MG63 (cell line): ENCODE measurements at regions not wholly inside any gene's neighbourhood (a gene's known extent, or its start where the extent isn't known, plus 50 kb on each side); places are given as distances from the start of the nearest gene placed in this dataset.
"Not testable (repeated sequence)": the region's sequence is repeated elsewhere in the genome, so short reads cannot be mapped to it uniquely, and the experiment has no call there.

Experiments
- DNase-seq: peaks from one replicate; pipeline ENCODE4 v3.0.0-alpha.2; 2020
- H3K27me3 ChIP-seq: fragments of 250-450 bp; sonication (Bioruptor Pico); 2 replicates; pipeline ENCODE4 v1.5.1; 2020; ENCODE audit warnings: mild to moderate bottlenecking, moderate library complexity
- H3K36me3 ChIP-seq: fragments of 250-450 bp; sonication (Bioruptor Pico); 2 replicates; pipeline ENCODE4 v1.5.1; 2020; ENCODE audit warnings: mild to moderate bottlenecking, moderate library complexity
- H3K4me3 ChIP-seq: fragments of 250-450 bp; sonication (Bioruptor Pico); 2 replicates; pipeline ENCODE4 v1.5.1; 2020; ENCODE audit warnings: mild to moderate bottlenecking, moderate library complexity
- H3K9me3 ChIP-seq: fragments of 250-450 bp; sonication (Bioruptor Pico); 2 replicates; pipeline ENCODE4 v1.5.1; 2020; ENCODE audit warnings: mild to moderate bottlenecking, moderate library complexity

DNA sequence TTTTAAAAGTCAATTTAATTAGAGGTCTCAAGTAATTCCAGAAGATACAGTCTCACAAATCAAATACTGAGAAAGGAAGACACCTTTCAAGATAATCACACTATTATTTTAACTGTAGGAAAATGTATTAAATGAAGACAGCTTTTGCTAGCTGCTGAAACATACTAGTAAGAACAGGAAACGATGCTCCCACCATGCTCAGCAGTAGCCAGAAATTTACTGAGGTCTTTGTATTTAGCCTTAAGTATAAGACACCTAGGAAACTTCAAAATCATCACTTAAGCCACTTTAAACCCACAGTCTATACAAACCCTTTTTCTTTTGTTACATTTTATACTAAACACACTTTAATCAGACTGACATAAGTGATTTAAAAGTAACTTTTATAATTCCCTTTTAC, 72.7 kb upstream of the NPIPB12 start:
- not testable (repeated sequence) for H3K9me3 ChIP-seq, H3K27me3 ChIP-seq, DNase-seq, H3K36me3 ChIP-seq, H3K4me3 ChIP-seq

DNA sequence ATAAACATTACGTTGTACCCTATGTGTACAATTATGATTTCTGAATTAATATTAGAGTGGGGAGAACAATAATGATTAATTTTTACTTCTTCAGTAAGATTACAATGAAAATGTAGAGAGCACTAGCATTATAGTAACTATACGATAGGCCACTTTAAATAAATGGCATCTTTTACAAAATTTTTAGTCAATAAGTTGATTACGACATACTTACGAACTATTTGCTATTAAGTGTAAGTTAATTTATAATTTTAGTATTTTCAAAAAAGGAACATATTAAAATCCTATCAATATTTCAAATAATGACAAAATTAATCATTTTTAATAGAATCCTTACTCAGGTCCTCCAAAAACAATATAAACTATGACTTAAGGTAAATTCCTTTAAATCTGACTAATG, 75.6 kb upstream of the NPIPB12 start:
- not testable (repeated sequence) for H3K4me3 ChIP-seq, H3K9me3 ChIP-seq, DNase-seq, H3K27me3 ChIP-seq, H3K36me3 ChIP-seq

DNA sequence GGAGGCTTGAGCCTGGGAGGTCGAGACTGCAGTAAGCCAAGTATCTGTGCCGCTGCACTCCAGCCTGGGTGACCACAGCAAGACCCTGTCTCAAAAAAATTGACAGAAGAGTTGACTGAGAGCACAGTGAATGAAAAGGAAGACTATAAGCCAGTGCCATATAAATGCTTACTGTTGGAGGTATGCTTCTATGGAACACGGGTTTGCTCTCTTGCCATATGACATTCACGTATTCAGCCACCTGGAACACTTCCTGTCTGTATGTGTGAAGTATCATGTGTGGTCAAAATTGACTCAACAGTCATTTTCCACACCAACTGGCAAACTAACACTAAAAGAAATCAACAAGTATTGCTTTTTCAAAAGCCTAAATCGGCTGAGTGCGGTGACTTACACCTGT, 71.1 kb upstream of the SPN start:
- not testable (repeated sequence) for H3K4me3 ChIP-seq, H3K9me3 ChIP-seq, H3K27me3 ChIP-seq, DNase-seq, H3K36me3 ChIP-seq

DNA sequence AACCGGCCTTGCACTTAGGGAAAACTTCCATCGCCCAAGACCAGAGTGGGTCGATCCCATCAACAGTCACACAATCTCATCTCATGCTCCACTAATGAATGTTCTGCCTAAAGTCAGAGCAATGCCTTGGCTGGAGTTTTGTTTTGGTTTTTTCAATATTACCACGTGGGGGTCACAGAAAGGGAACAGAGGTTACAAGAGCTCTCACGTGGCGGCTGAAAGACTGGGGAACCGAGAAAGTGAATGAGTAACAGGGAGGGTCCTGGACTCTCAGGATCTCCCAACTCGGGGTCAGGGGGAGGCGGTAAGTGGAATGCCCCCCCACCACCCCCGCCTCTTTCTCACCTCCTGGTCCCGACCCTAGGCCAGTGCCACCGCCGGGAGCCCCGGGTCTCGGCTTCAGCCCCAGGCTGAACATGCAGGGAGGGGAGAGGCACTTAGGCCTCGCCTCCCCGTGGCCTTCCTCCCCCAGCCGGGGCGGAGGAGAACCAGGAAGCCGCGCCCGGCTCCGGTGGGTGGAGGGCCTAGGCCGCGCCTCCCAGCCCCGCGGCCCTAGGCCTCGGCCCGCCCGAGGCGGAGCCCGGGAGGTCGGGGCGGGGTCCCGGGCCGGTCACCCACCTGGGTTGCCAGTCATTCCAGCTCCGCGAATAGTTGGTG, 68.7 kb upstream of the SPN start:
- peak; percentile 30 for DNase-seq
- not testable (repeated sequence) for H3K9me3 ChIP-seq, H3K27me3 ChIP-seq, H3K36me3 ChIP-seq
- H3K4me3 ChIP-seq, result peak overlapping the region; percentile 60

DNA sequence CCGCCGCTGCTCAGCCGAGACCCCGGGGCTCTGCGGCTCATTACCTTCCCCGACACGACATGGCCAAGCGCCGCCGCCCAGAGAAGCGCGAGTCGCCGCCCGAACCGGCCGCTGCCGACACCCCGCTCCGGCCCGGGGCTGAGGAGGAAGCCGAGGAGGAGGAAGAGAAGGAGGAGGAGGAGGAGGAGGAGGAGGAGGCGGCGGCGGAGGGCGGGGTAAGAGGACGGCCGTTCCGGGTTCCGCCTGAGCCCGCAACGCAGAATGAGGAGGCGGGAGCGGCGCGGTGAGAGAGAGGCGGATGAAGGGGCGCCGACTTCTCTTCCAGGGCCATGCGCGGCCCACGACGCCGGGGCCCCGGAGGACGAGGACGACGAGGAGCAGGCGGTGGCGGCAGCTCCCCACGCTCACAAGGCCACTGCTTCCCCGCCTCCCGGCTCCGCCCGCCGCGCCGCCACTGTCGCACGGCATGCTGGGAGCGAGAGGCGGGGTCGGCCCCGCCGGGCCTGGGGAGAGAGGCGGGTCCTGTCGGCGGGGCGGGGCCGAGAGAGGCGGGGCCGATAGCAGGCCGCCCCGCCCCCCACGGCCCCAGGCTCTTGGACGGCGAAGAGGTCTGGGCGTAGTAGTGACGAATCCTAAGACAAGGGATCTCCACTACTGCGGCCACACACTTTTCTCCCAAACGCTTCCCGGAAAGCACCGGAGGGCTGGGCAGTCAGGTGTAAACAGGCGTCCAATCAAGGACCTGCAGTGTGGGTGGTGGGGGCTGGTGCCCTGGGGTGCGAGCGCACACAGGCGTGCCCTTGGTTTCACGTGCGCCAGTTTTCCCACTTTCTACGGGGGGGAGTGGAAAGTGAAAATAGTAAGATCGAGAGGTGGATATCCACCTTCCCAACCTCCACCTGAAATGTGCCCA, 67.9 kb upstream of the SPN start:
- not testable (repeated sequence) for H3K9me3 ChIP-seq, H3K36me3 ChIP-seq, H3K27me3 ChIP-seq
- H3K4me3 ChIP-seq, result peak overlapping the region; percentile 60
- peak; percentile 94 for DNase-seq

DNA sequence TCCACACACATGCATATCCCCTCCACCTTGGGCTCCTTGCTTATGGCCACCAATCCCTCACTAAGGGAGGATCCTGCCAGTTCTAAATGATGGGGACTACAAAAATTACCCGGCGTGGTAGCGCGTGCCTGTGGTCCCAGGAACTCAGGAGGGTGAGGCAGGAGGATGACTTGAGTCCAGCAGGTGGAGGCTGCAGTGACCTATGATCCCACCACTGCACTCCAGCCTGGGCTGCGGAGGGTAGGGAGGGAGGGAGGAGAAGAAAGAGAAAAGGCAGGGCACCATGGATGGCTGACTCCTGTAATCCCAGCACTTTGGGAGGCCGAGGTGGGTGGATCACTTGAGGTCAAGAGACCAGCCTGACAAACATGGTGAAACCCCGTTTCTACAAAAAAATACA, 66.0 kb upstream of the SPN start:
- H3K27me3 ChIP-seq, DNase-seq, H3K36me3 ChIP-seq, H3K9me3 ChIP-seq, H3K4me3 ChIP-seq: not testable (repeated sequence)

DNA sequence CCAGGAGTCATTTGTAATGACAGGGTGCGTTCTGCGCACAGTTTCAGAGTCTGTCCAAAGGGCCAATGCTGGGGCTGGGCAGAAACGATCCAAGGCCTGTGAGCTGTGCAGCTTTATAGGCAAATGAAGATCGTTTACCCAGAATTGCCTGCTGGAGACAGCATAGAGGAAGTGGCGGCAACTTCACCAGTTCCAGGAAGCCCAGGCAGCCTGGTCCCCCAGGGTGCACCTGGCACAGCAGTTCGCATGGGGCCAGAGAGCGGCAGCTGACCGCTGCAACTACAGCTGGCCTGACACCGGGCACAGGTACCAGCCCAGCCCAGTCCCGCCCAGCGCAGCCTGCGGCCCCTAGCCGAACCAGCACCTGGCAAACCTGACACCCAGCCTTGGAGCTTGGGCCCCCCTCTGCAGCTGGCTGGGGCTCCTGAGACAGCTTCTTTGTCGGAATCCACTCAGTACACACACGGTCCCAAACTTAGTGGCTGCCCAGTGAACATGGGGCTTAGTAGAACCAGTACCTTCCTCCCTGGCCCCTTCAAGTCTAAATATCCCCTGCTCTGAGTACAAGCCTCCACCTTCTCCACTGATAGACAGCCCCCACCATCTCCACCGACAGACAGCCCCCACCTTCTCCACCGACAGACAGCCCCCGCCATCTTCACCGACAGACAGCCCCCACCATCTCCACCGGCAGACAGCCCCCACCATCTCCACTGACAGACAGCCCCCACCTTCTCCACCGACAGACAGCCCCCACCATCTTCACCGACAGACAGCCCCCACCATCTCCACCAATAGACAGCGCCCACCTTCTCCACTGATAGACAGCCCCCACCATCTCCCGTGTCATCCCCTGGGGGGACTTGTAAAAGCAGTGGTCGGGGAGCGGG, 62.7 kb upstream of the SPN start:
- not testable (repeated sequence) for H3K27me3 ChIP-seq, H3K9me3 ChIP-seq, H3K4me3 ChIP-seq, DNase-seq
- H3K36me3 ChIP-seq, result peaks cover 25% of the 10 kb centered on the region

DNA sequence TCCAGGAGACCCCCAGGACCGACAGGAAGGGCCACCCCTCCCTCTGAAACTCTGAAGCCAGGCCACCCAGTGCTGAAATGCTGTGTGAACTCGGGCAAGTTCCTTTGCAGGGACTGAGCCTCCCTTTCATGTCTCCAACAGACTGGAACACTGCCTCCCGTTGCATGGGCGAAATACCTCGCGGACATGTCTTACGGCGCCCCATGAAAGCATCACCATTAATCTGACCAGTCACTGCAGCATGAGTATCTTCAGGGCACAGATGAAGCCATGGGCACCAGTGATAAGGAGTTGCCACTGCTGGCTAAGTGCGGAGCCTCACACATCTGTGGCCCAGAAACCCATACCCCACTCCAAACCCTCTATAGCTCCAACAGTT, 60.8 kb upstream of the SPN start:
- not testable (repeated sequence) for H3K9me3 ChIP-seq, H3K4me3 ChIP-seq, H3K27me3 ChIP-seq, DNase-seq
- H3K36me3 ChIP-seq, result peaks cover 24% of the 10 kb centered on the region

DNA sequence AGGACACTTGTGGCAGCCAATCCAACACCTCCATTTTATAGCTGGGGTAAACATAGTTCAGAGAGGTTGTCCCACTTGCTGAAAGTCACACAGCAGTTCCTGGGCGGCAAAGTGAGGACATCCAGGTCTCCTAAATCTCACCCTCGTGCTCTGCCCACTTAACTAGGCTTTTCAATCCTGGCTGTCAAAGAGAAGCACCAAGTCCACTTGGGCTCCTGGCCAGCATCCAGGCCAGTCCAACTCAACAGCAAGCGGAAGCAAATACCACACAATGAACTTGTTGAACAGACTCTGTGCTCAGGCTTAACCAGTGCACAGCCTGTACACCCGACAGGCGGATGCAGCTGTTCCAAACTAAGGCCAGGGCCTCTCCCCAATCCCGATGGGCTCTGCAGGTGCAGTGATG, 60.4 kb upstream of the SPN start:
- not testable (repeated sequence) for H3K4me3 ChIP-seq, H3K9me3 ChIP-seq, DNase-seq, H3K27me3 ChIP-seq
- H3K36me3 ChIP-seq, result peaks cover 28% of the 10 kb centered on the region

DNA sequence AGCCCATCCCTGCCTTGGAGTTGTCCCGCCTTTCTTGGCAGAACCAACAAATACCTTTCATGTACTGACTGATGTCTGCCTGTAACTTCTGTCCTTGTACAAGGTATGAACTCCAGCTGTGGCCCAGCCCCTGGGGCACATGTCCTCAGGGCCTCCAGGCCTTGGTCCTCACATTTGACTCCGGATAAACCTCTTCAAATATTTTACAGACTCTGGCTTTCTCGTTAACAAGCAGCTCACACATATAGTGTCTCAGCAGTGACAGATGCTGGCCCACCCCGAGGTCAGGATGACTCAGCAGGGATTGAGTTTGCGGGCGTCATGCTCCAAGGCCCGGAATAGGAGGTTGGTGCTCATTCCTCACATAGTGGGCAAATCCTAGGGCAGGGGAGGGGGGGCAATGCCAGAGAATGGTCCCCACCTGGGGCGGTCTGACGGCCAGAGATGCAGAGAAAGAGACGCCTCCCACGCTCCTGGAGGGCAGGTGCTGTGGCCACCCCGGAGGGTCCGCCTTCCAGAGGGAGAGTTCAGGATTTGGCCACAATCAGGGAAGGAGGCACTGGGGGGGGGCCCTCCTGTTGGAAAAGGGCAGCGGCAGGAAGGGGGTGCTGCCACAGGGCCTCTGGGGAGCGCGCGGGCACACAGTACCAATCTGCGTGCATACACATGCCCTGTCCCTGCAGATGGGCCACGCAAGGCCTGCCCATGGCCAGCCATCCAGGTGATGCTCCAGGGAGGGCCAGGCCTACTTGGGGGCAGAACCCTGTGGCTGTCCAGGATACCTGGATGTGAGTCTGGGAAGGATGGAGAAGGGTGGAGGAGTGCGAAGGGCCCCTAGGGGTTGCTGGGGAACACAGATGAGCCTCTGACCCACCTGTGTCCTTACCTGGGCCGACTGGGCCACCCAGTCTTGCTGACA, 58.2 kb upstream of the SPN start:
- H3K4me3 ChIP-seq, H3K9me3 ChIP-seq, H3K27me3 ChIP-seq: not testable (repeated sequence)
- H3K36me3 ChIP-seq, result peaks cover 32% of the 10 kb centered on the region
- DNase-seq, result peak; percentile 88

DNA sequence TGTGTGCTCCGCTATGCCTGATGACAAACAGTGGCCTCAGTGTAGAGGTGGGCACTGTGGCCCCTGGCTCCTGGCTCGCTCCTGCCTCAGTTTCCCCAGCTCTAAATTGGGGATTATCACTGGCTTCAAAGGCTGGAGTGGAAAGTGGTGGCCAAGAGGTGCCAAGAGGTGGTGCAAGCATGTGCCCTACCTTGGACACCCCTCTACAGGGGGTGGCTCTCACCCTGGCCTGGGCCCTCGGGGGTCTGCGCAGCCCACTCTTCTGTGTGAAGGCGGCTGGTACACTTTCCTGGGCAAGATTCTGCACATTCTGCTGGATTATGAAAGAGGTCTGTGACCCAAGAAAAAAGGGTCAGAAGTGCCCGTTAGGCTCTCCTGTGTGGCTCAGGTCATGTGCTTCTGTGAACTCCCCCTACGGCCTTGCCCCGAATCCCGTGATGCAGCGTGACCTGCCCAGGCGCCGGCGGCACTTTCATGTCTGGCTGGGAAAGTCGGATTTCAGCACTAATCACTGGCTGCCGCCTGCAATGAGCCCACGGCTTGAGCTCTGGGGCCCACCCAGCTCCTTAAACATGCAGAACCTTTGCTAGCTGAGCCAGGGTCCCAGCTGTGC, 57.3 kb upstream of the SPN start:
- not testable (repeated sequence) for H3K27me3 ChIP-seq, DNase-seq, H3K4me3 ChIP-seq, H3K9me3 ChIP-seq
- peaks cover 32% of the 10 kb centered on the region for H3K36me3 ChIP-seq

DNA sequence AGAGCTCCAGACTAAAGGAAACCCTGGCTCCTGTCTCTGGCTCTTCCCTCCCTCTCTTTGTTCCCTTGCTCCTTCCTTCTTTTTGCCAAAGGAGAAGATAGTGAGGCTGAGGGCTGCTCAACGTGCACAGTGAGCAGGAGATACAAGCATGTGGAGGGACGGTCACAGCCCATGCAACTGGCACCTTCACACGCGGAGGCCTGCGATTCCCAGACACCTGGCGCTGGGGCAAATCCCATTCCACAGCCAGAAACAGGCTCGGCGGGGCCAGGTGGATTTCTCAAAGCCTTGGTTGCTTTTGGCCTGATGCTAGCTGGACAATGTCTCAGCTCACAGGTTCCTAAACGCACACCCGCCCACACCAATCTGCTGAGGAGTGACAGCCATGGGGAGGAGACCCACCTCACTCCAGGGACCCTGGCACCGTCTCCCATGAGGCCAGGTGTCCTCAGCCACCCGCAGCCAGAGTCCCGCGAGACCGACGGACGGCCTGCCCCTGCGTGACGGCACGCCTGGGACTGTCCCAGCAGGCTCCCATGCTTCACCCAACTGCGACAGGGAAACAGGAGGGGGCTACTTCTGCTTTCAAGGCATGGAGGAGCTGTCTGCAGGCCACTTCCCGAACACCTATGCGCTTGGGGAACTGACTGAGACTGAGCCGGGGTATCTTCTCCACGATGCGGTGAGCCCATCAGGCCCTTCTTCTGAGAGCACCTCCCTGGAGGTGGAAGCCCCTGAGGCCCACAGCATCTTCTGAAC, 56.2 kb upstream of the SPN start:
- not testable (repeated sequence) for DNase-seq, H3K9me3 ChIP-seq, H3K27me3 ChIP-seq, H3K4me3 ChIP-seq
- H3K36me3 ChIP-seq, result peaks cover 35% of the 10 kb centered on the region

DNA sequence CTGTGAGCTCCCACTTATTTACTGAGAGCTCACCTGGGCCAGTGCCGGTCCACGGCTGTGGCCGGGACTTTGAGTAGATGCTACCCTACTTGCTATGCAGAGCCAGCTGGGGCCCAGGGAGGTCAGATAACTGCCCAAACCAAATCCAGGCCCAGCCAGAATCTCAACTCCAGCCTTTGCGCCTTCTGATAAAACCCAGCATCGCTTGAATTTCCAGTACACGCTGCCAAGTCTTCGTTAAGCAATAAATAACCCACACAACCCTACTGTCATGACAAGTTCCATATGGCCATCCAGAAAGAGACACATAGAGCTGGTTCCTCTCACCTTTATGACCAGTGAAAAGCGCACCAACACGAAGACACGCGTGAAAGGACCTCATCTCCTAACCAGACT, 55.6 kb upstream of the SPN start:
- peaks cover 29% of the 10 kb centered on the region for H3K36me3 ChIP-seq
- not testable (repeated sequence) for H3K9me3 ChIP-seq, H3K4me3 ChIP-seq, H3K27me3 ChIP-seq, DNase-seq

DNA sequence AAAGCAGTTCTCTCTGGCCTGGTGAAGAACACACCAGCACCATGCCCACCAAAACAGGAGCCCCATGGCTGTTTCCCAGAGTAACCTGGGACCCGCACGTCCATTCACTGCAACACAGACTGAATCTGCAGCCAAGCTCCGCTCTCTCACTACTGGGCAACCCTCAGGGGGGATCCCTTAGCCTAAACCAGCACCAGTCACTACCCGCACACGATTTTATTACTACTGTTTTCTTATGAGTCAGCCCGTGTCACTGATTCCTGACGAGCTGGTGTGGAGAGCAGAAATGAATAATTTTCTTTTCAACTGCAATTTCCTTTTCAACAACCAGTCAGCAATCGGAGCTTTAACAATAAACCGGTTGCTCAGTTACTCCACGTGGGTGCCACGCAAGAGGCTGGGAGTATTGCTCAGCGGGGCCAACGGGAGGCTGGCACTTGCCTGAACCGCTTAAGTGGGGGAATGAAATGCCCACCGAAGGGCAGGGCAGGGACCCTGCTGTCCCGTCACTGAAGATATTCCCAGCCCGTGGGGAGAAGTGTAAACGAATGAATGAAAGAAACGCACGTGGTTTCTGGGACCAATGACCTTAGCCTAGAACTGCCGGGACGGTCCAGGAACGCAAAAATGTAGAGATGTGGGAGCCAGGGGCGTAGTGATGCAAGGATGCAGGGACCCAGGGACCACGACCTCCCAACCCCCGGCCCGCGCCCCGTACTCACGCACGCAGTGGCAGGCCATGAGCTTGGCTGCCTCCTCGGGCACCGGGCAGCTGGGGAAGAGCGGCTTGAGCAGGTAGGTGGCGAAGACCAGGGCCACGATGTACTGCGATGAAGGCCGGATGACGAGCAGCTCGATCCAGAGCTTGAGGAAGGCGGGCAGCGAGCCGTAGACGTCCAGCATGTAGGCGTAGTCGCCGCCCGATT, 50.4 kb upstream of the SPN start:
- peak; percentile 29 for DNase-seq
- peak overlapping the region; percentile 94 for H3K4me3 ChIP-seq
- H3K36me3 ChIP-seq, H3K27me3 ChIP-seq, H3K9me3 ChIP-seq: not testable (repeated sequence)
